Lung (tissue), 11 donors: ENCODE measurements at regions not wholly inside any gene's neighbourhood (a gene's known extent, or its start where the extent isn't known, plus 50 kb on each side); places are given as distances from the start of the nearest gene placed in this dataset.
A peak's percentile ranks its signal among the peaks of the same experiment; 100 is the strongest.

Experiments
- ATAC-seq: fragments of 200-7000 bp; cut with Tn5 transposase; one replicate; pipeline ENCODE4 v1.9.1; 2020; ENCODE audit warnings: moderate number of reproducible peaks; ENCODE audit not compliant: insufficient read depth, low FRiP score
- DNase-seq, 3 donors: peaks; one replicate each; pipeline ENCODE4 v3.0.0-alpha.2; 2013 to 2017
- H3K27ac ChIP-seq, 2 donors: one replicate each; pipeline ENCODE4 v1.5.1; 2013; ENCODE audit warnings: mild to moderate bottlenecking in 2 of 2, moderate library complexity in 2 of 2, control low read depth in 1 of 2, inconsistent platforms in 1 of 2, low read depth in 1 of 2, low read length in 1 of 2
- H3K27me3 ChIP-seq, 3 donors: one replicate each; pipeline ENCODE4 v1.5.1; 2013; ENCODE audit warnings: low read length in 2 of 3; ENCODE audit not compliant: control insufficient read depth in 3 of 3, insufficient read depth in 3 of 3
- H3K36me3 ChIP-seq, 4 donors: one replicate each; pipeline ENCODE4 v1.5.1; 2013; ENCODE audit warnings: low read length in 4 of 4, mild to moderate bottlenecking in 1 of 4, moderate library complexity in 1 of 4; ENCODE audit not compliant: control insufficient read depth in 4 of 4, insufficient read depth in 4 of 4
- H3K4me1 ChIP-seq, 5 donors: one replicate each; pipeline ENCODE4 v1.5.1; 2013; ENCODE audit warnings: low read length in 5 of 5, mild to moderate bottlenecking in 2 of 5, moderate library complexity in 1 of 5; ENCODE audit not compliant: control insufficient read depth in 5 of 5, insufficient read depth in 5 of 5
- H3K4me3 ChIP-seq: one replicate; pipeline ENCODE4 v1.5.1; 2013; ENCODE audit warnings: mild to moderate bottlenecking, control low read depth, moderate library complexity
- H3K9ac ChIP-seq, 2 donors: one replicate each; pipeline ENCODE4 v1.5.1; 2013; ENCODE audit warnings: low read length in 2 of 2, control low read depth in 1 of 2; ENCODE audit not compliant: insufficient read depth in 1 of 2
- H3K9me3 ChIP-seq, 4 donors: one replicate each; pipeline ENCODE4 v1.5.1; 2013; ENCODE audit warnings: low read length in 3 of 4, mild to moderate bottlenecking in 1 of 4, moderate library complexity in 1 of 4; ENCODE audit not compliant: control insufficient read depth in 4 of 4, insufficient read depth in 3 of 4
- CTCF ChIP-seq: IDR thresholded peaks from 2 replicates; pipeline ENCODE4 v1.5.1; 2012; ENCODE audit warnings: mild to moderate bottlenecking; ENCODE audit errors: control extremely low read depth, extremely low read depth
- WGBS, 2 donors: extraction: QIAGEN DNeasy Blood & Tissue Kit; methylation state at CpG; one replicate each; pipeline ENCODE4 v1.1.7; 2013; 5-methylcytosine and 5-hydroxymethylcytosine counted together
- donor health status: control.
- donor health status: control.
- donor health status: Bipolar disorder and iron deficiency.
- donor health status: healthy.
- donor health status: DM: yes; HTN: yes; CAD: no.

GRCh38 chr2:172248785-172249187 lies 146.1 kb upstream of the DLX2 start:
- DNase-seq (no peak), ATAC-seq (no peak)
- H3K9me3 ChIP-seq: no peaks in the 10 kb centered on the region
- WGBS, 2 donors: 85 to 87% methylated on average over 1 of the region's 1 CpG
- no peaks in the 10 kb centered on the region for H3K27me3 ChIP-seq
- H3K4me3 ChIP-seq: no peak overlapping the region
- no peak overlapping the region for H3K27ac ChIP-seq
- H3K36me3 ChIP-seq: no peaks in the 10 kb centered on the region
- TF ChIP-seq CTCF: no peak
- H3K4me1 ChIP-seq: peaks cover 0 to 4% (median 3%) of the 10 kb centered on the region in 5 donors
- H3K9ac ChIP-seq: no peak overlapping the region

- 94 to 98% methylated on average over 2 of the region's 2 CpGs for WGBS, 2 donors
- ATAC-seq (no peak), DNase-seq (no peak)
- H3K27ac ChIP-seq: no peak overlapping the region
- no peaks in the 10 kb centered on the region for H3K9me3 ChIP-seq
- no peaks in the 10 kb centered on the region for H3K27me3 ChIP-seq
- no peak overlapping the region for H3K9ac ChIP-seq
- H3K4me1 ChIP-seq: peaks cover 0 to 4% (median 3%) of the 10 kb centered on the region in 5 donors
- no peak for TF ChIP-seq CTCF
- H3K36me3 ChIP-seq: no peaks in the 10 kb centered on the region
- no peak overlapping the region for H3K4me3 ChIP-seq
These were observed 146.6 kb upstream of the DLX2 start for GRCh38 chr2:172249334-172249733.

GRCh38 chr2:172249986-172250385 lies 147.3 kb upstream of the DLX2 start:
- no peak overlapping the region for H3K9ac ChIP-seq
- H3K27me3 ChIP-seq: no peaks in the 10 kb centered on the region
- no peak for ATAC-seq
- no peak overlapping the region for H3K4me3 ChIP-seq
- H3K9me3 ChIP-seq: no peaks in the 10 kb centered on the region
- H3K27ac ChIP-seq: no peak overlapping the region
- peaks cover 0 to 4% (median 3%) of the 10 kb centered on the region in 5 donors for H3K4me1 ChIP-seq
- no peak for DNase-seq
- no peaks in the 10 kb centered on the region for H3K36me3 ChIP-seq
- no peak for TF ChIP-seq CTCF

GRCh38 chr2:172251231-172251630 lies 148.5 kb upstream of the DLX2 start:
- no peaks in the 10 kb centered on the region for H3K36me3 ChIP-seq
- H3K4me3 ChIP-seq: no peak overlapping the region
- WGBS, 2 donors: 41 to 48% methylated on average over 3 of the region's 3 CpGs
- no peak for TF ChIP-seq CTCF
- ATAC-seq (no peak), DNase-seq (no peak)
- H3K9ac ChIP-seq: no peak overlapping the region
- H3K9me3 ChIP-seq: no peaks in the 10 kb centered on the region
- no peaks in the 10 kb centered on the region for H3K27me3 ChIP-seq
- H3K27ac ChIP-seq: peak overlapping the region; percentile 55 to 82
- peaks cover 0 to 4% (median 3%) of the 10 kb centered on the region in 5 donors for H3K4me1 ChIP-seq
